NCI-H524 treated with DMSO at 0.1 percent for 48 hours (cell line): ENCODE measurements at regions not wholly inside any gene's neighbourhood (a gene's known extent, or its start where the extent isn't known, plus 50 kb on each side); places are given as distances from the start of the nearest gene placed in this dataset.
A peak's percentile ranks its signal among the peaks of the same experiment; 100 is the strongest.
"Not testable (repeated sequence)": the region's sequence is repeated elsewhere in the genome, so short reads cannot be mapped to it uniquely, and the experiment has no call there.

Source experiments
- DNase-seq: peaks from one replicate; lab custom pipeline; 2025; lab: John Stamatoyannopoulos, UW

DNA sequence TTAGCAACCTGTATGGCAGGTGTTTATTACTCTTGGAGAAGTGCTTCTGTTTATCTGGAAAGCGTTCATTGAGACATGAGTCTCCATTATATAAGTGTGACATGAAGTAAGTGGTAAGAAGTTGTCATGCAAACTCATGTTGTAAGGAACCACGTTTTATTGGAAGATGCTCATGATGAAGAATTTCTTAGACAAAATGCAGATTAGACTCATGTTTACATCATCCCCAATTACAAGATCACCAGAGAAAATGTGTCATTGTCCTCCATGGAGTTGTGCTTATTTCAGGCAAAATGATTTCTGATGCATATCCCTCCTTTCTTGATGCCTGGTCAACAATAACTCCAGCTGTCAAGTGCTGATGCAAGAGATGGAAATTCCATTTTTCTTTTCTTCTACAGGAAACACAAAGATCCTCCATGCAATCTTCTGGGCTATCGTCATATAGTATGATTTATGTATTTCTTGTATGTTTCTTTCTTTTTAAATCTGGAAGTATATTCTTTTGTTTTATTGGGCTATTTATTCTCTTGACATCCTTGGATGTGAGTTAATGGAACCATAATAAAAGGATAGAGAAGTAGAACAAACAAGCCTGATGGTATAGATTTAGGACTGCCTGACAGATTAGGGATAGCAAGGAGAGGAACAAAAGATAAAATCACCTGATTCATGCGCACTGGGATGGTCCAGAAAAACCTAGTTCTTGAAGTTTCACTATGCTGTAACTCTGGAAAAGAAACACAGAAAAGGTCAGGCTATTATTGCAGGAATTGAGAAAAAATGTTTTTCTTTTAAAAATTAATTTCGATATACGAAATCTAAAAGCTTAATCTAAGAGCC lies 50.7 kb upstream of the DIAPH3 start:
- no peak for DNase-seq

GRCh38 chr13:60220072-60220471 lies 56.3 kb upstream of the DIAPH3 start:
- DNase-seq, result no peak

GRCh38 chr13:60221581-60221980 lies 57.9 kb upstream of the DIAPH3 start:
- no peak for DNase-seq

GRCh38 chr13:60226507-60226906 lies 62.8 kb upstream of the DIAPH3 start:
- peak; percentile 39 for DNase-seq

DNA sequence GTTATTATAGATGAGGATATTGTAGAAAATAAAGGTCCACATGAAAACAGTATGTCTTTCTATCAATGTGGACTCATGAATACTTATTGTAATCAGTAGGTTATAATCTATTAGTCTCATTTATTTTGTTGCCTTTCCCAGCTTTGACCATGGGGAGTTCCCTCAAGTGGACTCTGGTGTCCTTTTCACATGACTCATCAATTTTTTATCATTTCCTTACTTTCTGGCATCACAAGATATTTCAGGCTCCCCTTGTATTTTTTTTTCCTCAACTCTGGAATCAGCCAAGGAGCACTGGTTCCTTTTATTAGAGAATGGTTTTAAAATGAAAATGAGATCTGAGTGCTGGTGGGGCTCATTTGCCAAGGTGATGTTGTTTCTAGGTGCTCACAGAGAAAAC lies 63.4 kb upstream of the DIAPH3 start:
- DNase-seq, result no peak

- no peak for DNase-seq
These were observed 66.1 kb upstream of the DIAPH3 start for GRCh38 chr13:60229708-60230272.

DNA sequence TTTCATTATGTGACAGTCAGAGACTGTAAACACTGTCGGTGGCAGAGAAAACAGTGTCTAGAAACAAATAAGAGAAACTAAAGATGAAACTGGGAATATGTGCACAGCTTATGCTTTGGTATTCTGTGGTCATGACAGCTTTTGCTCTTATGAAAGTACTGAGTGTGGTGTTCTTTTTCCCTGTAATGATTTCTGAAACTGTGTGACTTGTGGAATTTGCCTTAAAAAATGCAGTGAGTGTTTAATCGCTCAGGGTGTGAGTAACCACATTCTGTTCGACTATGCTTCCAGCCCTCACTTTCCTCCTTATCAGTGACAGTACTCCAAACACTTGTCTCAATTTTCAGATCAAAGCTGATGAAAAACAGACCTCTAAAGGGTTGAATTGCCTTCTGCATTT lies 66.9 kb upstream of the DIAPH3 start:
- no peak for DNase-seq

DNA sequence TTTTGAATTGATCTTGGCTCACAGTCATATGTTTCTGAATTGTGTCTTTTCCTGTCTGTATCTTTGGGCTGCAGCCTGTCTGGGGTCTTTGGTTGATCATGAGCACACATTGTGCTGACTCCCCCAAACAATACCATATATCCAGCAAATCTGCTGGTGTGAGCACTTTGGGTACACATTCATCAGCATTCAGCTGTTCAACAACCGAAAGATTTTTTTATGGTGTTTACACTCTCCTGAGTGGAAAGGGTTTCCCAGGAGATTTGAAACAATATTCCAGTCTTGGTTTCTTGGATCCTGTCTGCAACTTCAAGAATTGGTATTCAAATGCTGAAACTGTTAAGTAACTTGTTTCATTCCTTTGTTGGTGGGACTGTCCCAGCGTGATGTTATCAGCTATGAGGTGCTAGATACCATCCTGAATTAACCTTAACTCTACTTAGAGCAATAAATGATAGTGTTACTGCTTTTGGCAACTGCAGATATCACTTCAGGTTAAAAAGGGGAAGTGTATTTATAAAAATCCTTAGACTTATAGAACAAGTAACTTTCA lies 78.4 kb upstream of the DIAPH3 start:
- DNase-seq, result no peak

DNA sequence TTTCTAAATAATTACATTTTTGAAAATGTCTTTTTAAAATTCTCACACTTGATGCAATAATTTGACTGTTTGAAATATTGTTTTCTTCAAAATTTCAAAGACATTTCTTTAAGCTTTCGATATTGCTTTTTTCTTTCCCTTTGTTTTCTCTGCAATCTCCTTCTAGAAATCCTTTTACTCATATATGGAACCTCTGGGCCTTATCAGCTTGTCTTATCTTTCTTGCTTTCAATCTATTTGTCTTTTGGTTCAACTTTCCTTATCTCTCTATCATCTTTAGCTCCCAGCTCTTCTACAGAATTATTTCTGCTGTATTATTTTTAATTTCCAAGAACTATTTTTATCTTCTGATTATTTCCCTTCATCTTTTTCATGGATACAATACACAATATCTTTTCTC lies 80.7 kb upstream of the DIAPH3 start:
- no peak for DNase-seq

DNA sequence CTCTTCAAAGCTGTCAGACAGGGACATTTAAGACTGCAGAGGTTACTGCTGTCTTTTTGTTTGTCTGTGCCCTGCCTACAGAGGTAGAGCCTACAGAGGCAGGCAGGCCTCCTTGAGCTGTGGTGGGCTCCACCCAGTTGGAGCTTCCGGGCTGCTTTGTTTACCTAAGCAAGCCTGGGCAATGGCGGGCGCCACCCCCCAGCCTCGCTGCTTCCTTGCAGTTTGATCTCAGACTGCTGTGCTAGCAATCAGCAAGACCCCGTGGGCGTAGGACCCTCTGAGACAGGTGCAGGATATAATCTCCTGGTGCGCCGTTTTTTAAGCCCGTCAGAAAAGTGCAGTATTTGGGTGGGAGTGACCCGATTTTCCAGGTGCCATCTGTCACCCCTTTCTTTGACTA lies 87.7 kb upstream of the DIAPH3 start:
- DNase-seq, result not testable (repeated sequence)

DNA sequence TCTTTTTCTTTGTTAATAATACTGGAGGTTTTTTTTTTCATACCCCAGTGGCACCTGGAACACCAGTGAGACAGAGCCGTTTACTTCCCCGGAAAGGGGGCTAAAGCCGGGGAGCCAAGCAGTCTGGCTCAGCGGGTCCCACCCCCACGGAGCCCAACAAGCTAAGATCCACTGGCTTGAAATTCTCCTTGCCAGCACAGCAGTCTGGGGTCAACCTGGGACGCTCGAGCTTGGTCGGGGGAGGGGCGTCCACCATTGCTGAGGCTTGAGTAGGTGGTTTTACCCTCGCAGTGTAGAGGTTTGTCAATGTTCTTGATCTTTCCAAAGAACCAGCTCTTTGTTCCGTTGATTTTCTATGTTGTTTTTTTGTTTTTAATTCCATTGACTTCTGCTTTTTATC lies 94.6 kb upstream of the DIAPH3 start:
- no peak for DNase-seq

GRCh38 chr13:60260440-60260839 lies 96.7 kb upstream of the DIAPH3 start:
- DNase-seq, result no peak

GRCh38 chr13:60261432-60262351 lies 98.0 kb upstream of the DIAPH3 start:
- DNase-seq, result no peak

DNA sequence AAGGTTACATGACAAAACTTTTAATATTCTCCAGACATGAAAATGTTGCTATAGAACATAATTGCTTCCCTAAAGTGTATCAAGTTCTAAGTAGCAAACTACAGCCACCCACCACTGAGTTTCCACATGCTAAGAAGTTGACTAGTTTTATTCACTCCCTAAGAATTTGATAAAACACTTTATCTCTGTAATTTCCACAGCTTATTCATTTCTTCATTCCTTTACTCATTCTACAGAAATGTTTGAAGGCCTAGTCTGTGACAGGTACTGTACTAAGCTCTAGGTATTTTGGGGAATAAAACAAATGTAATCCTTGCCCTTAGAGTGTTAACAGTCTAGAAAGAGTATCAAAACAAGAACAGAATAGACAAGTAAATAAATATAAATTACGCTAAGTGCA lies 101.8 kb upstream of the DIAPH3 start:
- no peak for DNase-seq

DNA sequence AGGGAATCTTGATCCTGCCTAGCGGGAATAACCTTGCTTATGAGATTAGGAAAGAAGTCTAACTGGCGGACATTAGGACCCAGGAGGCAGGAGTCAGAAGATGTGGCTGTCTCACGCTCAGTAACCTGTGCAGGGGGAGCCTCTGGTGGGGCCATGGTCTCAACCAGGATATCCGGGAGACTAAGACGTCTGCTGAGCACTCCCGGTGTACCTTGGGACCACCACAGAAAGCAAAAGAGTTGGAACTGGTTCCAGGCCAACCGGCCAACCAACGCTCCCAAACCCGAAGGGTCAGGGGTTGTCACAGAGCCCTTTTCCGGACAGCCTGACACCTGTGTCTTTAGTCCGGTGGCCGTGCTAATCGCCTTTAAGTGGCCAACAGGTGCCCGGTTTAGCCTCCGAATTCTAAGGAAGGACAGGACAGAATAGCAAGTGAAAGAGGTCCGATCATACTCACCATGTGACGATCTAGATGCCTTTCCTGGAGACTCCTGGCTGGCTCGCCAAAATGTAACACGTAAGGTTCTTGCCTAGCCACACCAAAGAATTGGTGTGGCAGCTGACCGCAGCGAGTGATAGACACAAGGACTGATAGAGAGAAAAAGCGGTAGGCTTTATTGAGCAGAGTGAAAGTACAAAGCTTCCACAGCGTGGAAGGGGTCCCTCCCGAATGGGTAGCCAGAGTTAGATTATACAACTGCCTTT lies 103.9 kb upstream of the DIAPH3 start:
- DNase-seq, result no peak

DNA sequence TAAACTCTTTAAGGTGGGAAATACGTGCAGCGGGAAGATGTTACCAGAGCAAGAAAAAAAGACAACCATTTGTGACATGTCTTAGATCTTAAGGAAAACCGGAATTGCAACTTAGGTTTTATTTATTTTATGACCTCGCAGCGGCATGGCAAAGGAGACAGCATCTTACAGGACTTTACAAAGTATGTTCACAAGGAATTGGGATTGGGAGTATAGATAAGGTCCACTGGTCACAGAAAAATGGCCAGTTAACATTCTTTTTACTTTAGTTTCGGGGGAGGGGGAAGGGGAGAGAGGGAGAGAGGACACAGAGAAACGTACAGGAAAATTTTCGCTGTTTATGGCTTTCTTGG lies 104.5 kb upstream of the DIAPH3 start:
- DNase-seq, result no peak

DNA sequence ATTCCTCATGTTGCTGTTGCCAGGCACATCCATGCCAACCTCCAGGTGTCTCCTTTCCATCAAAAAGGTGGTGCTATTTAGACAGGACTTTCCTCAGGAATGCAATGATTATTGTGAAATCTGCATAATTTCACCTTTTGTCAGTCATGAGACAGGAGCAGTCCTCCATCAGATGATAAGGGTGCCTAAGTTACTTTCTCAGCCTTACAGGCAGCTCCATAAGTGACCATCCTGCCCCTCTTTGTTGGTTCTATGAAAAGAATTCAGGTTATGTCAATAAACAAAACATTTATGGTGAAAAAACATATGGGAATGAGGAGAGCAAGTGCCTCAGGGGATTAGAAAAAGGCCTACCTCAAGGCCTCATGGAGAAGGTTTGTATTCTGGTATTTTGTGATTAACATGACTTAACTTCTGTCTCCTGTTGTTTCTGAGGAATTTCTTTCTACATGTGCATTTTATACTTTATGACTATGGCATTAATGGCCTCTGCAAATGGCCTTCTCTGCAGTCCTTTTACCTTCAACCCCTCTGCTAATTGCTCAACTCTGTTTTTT lies 110.3 kb upstream of the DIAPH3 start:
- DNase-seq, result no peak

DNA sequence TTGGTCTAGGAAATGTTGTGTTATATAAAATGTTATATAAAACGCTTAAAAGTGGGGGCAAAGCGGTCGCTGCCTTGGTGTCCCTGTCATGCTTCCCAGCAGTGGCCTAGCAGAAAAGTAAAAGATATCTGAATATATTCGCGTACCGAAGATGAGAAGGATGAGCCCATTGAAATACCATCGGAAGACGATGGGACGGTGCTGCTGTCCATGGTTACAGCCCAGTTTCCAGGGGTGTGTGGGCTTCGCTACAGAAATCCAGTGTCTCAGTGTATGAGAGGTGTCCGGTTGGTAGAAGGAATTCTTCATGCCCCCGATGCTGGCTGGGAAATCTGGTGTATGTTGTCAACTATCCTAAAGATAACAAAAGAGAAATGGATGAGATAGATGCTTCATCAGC lies 110.9 kb upstream of the DIAPH3 start:
- DNase-seq, result no peak

DNA sequence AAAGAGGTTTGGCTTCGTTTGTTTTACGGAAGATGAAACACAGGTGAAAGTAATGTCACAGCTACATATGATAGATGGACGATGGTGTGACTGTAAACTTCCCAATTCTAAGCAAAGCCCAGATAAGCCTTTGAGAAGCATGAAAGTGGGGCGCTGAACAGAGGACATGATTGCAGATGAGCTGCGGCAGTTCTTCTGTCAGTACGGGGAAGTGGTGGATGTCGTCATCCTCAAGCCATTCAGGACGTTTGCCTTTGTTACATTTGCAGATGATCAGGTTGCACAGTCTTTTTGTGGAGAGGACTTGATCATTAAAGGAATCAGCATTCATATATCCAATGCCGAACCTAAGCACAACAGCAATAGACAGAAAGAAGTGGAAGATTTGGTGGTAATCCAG lies 111.5 kb upstream of the DIAPH3 start:
- no peak for DNase-seq

GRCh38 chr13:60280524-60280923 lies 116.5 kb upstream of the TDRD3 start:
- not testable (repeated sequence) for DNase-seq

GRCh38 chr13:60282186-60282585 lies 114.8 kb upstream of the TDRD3 start:
- DNase-seq, result no peak

DNA sequence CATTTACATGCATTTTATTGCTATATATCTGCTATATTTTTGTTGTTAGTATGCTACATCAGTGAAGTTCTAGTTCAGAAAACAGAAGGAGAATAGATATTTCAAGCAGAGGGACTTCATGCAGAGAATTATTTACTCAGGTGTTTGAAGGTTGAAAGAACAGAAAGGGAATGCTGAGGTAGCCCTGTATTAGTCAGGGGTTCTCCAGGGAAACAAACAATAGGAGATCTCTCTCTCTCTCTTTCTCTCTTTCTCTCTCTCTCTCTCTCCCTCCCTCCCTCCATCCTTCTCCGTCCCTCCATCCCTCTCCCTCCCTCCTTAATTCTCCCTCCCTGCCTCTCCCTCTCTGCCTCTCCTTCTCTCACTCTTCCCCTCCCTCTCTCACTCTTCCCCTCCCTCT lies 114.3 kb upstream of the TDRD3 start:
- DNase-seq, result no peak
